Fibroblast of peridontal ligament (primary cell): ENCODE measurements at regions not wholly inside any gene's neighbourhood (a gene's known extent, or its start where the extent isn't known, plus 50 kb on each side); places are given as distances from the start of the nearest gene placed in this dataset.

ENCODE experiments used
- DNase-seq: peaks from one replicate; pipeline ENCODE4 v3.0.0-alpha.2; 2010; ENCODE audit errors: extremely low read depth

GRCh38 chr5:171509467-171509866 is 90.0 kb downstream of the FGF18 start:
- no peak for DNase-seq

- no peak for DNase-seq
Observed at GRCh38 chr5:171512397-171512796, 93.0 kb downstream of the FGF18 start.

- DNase-seq = peak; percentile 18
Observed at GRCh38 chr5:171513591-171513990, 94.1 kb downstream of the FGF18 start.

GRCh38 chr5:171518916-171519315 is 99.5 kb downstream of the FGF18 start:
- DNase-seq = no peak

GRCh38 chr5:171520300-171521174 is 101.1 kb downstream of the FGF18 start:
- DNase-seq = no peak

GRCh38 chr5:171521219-171521633 is 101.8 kb downstream of the FGF18 start:
- DNase-seq = peak; percentile 95

GRCh38 chr5:171521679-171522078 is 102.2 kb downstream of the FGF18 start:
- DNase-seq = no peak

GRCh38 chr5:171523781-171524180 is 104.3 kb downstream of the FGF18 start:
- no peak for DNase-seq

GRCh38 chr5:171524466-171524865 is 105.0 kb downstream of the FGF18 start:
- DNase-seq = peak; percentile 11

GRCh38 chr5:171525085-171525484 is 105.6 kb downstream of the FGF18 start:
- no peak for DNase-seq

GRCh38 chr5:171528036-171528435 is 108.6 kb downstream of the FGF18 start:
- DNase-seq = no peak

GRCh38 chr5:171528865-171529614 is 109.6 kb downstream of the FGF18 start:
- no peak for DNase-seq

GRCh38 chr5:171531638-171532037 is 112.2 kb downstream of the FGF18 start:
- DNase-seq = no peak

- DNase-seq = no peak
Observed at GRCh38 chr5:171533153-171533552, 113.7 kb downstream of the FGF18 start.

- DNase-seq = no peak
Observed at GRCh38 chr5:171534043-171534895, 114.8 kb downstream of the FGF18 start.

- DNase-seq = no peak
Observed at GRCh38 chr5:171535162-171535561, 115.7 kb downstream of the FGF18 start.

GRCh38 chr5:171537070-171537849 is 117.8 kb downstream of the FGF18 start:
- DNase-seq = no peak

- DNase-seq = no peak
Observed at GRCh38 chr5:171537923-171538537, 118.6 kb downstream of the FGF18 start.

GRCh38 chr5:171538681-171539080 is 119.2 kb downstream of the FGF18 start:
- DNase-seq = no peak

GRCh38 chr5:171540865-171541264 is 121.4 kb downstream of the FGF18 start:
- DNase-seq = no peak

- DNase-seq = no peak
Observed at GRCh38 chr5:171541341-171541776, 121.9 kb downstream of the FGF18 start.
